GM12878 (cell line): ENCODE measurements at regions not wholly inside any gene's neighbourhood (a gene's known extent, or its start where the extent isn't known, plus 50 kb on each side); places are given as distances from the start of the nearest gene placed in this dataset.
A peak's percentile ranks its signal among the peaks of the same experiment; 100 is the strongest.

ENCODE experiments used
- CBFB ChIP-seq: IDR thresholded peaks from 2 replicates; pipeline ENCODE4 v1.6.1; 2016; ENCODE audit warnings: antibody characterized with exemption, low read depth
- EP300 ChIP-seq, 2 experiments: fragments of 150-350 bp in 1 of 2; IDR thresholded peaks; 2 replicates each; pipeline ENCODE4 v1.6.1; 2011 to 2012; ENCODE audit warnings: low read depth in 2 of 2, low read length in 2 of 2, borderline replicate concordance in 1 of 2, improper control_type of control experiment in 1 of 2, inconsistent platforms in 1 of 2; ENCODE audit not compliant: control insufficient read depth in 1 of 2
- NR2C2 ChIP-seq: IDR thresholded peaks from 2 replicates; pipeline ENCODE4 v1.6.1; 2011; ENCODE audit warnings: borderline replicate concordance, low read depth; ENCODE audit not compliant: control insufficient read depth, insufficient read length
- POLR2AphosphoS5 ChIP-seq: IDR thresholded peaks from 2 replicates; pipeline ENCODE4 v1.6.1; 2011; ENCODE audit warnings: mild to moderate bottlenecking, low read length, inconsistent platforms
- SP1 ChIP-seq: IDR thresholded peaks from one replicate; pipeline ENCODE4 v1.6.1; 2011; ENCODE audit warnings: low read depth, low read length
- TBL1XR1 ChIP-seq: IDR thresholded peaks from 2 replicates; pipeline ENCODE4 v1.6.1; 2012; ENCODE audit warnings: low read depth, low read length, improper control_type of control experiment
- ZNF274 ChIP-seq: IDR thresholded peaks from one replicate; pipeline ENCODE4 v1.8.0; 2011; ENCODE audit not compliant: insufficient read length, insufficient read depth
- TF ChIP-seq, protein P1 (sequence below), 3 experiments: IDR thresholded peaks in 2 of 3; conservative IDR thresholded peaks in 1 of 3; 2 replicates each; pipeline ENCODE4 v1.5.1; 2011; ENCODE audit warnings: low read depth in 3 of 3, low read length in 3 of 3, mild to moderate bottlenecking in 3 of 3, control low read depth in 2 of 3, moderate library complexity in 2 of 3, inconsistent platforms in 1 of 3, mixed read lengths in 1 of 3; ENCODE audit not compliant: control insufficient read depth in 2 of 3, insufficient read depth in 1 of 3; ENCODE audit errors: extremely low read depth in 1 of 3
- TF ChIP-seq, protein P2 (sequence below): IDR thresholded peaks from 2 replicates; pipeline ENCODE4 v1.6.1; 2011; ENCODE audit warnings: low read depth, low read length, improper control_type of control experiment, borderline replicate concordance
- TF ChIP-seq, protein P3 (sequence below): IDR thresholded peaks from 2 replicates; pipeline ENCODE4 v1.6.1; 2012; ENCODE audit warnings: low read depth, low read length, improper control_type of control experiment

DNA sequence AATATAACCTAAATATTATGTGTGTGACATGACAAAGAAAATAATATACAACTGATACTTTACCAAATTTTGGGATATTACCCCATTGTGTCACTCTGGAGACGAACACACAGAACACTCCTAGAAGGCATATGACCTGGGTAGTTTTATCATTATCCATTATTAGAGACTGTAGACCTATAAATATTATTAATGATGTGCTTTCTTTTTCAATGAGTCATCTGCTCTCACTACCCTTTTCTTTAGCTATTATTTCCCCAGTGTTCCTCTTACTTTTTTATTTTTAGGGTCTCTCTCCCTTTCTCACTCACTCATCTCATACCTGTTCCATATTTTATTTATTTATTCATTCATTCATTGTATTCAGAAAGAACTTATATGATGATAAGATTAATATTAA is 143.3 kb upstream of the ITGA4 start:
- TF ChIP-seq, protein P1, sequence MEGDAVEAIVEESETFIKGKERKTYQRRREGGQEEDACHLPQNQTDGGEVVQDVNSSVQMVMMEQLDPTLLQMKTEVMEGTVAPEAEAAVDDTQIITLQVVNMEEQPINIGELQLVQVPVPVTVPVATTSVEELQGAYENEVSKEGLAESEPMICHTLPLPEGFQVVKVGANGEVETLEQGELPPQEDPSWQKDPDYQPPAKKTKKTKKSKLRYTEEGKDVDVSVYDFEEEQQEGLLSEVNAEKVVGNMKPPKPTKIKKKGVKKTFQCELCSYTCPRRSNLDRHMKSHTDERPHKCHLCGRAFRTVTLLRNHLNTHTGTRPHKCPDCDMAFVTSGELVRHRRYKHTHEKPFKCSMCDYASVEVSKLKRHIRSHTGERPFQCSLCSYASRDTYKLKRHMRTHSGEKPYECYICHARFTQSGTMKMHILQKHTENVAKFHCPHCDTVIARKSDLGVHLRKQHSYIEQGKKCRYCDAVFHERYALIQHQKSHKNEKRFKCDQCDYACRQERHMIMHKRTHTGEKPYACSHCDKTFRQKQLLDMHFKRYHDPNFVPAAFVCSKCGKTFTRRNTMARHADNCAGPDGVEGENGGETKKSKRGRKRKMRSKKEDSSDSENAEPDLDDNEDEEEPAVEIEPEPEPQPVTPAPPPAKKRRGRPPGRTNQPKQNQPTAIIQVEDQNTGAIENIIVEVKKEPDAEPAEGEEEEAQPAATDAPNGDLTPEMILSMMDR (IDR thresholded peaks at IDR 0.05 in 2 of 3, conservative IDR thresholded peaks at IDR 0.05 in 1 of 3; ENCODE audit: control insufficient read depth in 2 of 3, extremely low read depth in 1 of 3, insufficient read depth in 1 of 3, low read depth in 3 of 3, low read length in 3 of 3) = no peak
- TF ChIP-seq ZNF274 (no peak), EP300 (IDR thresholded peaks at IDR 0.05; ENCODE audit: borderline replicate concordance in 1 of 2, control insufficient read depth in 1 of 2, low read depth in 2 of 2, low read length in 2 of 2) (peak; percentile 51 to 66; a peak in 1 of 4 replicates), CBFB (no peak), POLR2AphosphoS5 (no peak), SP1 (no peak), TBL1XR1 (no peak), NR2C2 (no peak)
- TF ChIP-seq, protein P2, sequence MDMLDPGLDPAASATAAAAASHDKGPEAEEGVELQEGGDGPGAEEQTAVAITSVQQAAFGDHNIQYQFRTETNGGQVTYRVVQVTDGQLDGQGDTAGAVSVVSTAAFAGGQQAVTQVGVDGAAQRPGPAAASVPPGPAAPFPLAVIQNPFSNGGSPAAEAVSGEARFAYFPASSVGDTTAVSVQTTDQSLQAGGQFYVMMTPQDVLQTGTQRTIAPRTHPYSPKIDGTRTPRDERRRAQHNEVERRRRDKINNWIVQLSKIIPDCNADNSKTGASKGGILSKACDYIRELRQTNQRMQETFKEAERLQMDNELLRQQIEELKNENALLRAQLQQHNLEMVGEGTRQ = no peak
- TF ChIP-seq, protein P3, sequence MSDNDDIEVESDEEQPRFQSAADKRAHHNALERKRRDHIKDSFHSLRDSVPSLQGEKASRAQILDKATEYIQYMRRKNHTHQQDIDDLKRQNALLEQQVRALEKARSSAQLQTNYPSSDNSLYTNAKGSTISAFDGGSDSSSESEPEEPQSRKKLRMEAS = no peak
